Neural cell (in vitro differentiated cells): ENCODE measurements at regions not wholly inside any gene's neighbourhood (a gene's known extent, or its start where the extent isn't known, plus 50 kb on each side); places are given as distances from the start of the nearest gene placed in this dataset.

ENCODE experiments used
- CTCF ChIP-seq: fragments of 450-650 bp; IDR thresholded peaks from 2 replicates; pipeline ENCODE4 v1.5.1; 2014; ENCODE audit warnings: antibody characterized with exemption, mild to moderate bottlenecking, moderate library complexity; ENCODE audit not compliant: poor library complexity, severe bottlenecking
- EP300 ChIP-seq: fragments of 450-650 bp; conservative IDR thresholded peaks from 2 replicates; pipeline ENCODE4 v1.6.1; 2014; ENCODE audit warnings: antibody characterized with exemption, mild to moderate bottlenecking, moderate library complexity; ENCODE audit not compliant: poor library complexity, severe bottlenecking
- RAD21 ChIP-seq: fragments of 450-650 bp; conservative IDR thresholded peaks from 2 replicates; pipeline ENCODE4 v1.6.1; 2014; ENCODE audit warnings: antibody characterized with exemption, mild to moderate bottlenecking, moderate library complexity
- TAF1 ChIP-seq: IDR thresholded peaks from 2 replicates; pipeline ENCODE4 v1.6.1; 2012; ENCODE audit warnings: low read depth
- TF ChIP-seq, protein P1 (sequence below): IDR thresholded peaks from 2 replicates; pipeline ENCODE4 v1.6.1; 2012; ENCODE audit warnings: borderline replicate concordance

DNA sequence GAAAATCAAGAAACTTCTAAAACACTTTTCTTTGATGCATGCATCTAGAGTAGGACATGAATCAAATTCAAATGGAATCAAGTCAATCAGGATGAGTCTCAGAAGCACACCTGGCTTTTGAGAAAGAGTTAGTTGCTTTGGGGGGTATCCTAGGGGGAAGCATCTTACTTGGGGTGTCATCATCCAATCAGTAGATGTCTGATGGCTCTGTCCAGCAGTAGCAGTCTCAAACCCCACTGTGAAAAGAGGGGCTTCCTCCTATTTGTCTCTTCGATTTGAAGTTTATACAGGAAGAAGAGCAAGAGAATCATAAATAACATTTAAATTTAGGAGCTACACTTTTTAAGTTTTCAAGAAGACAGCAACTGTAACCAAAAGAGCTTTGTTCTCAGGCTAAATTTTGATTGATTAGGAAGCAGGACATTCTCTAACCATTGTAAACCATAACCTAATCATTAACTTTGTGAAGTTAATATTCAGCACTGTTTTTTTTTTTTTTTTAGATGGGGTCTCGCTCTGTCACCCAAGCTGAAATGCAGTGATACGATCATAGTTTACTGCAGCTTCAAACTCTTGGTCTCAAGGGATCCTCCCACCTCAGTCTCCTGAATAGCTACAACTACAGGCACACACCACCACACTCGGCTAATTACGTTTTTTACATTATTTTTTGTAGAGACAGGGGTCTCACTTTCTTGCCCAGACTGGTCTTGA is 614.7 kb downstream of the CSNK1G3 start:
- TF ChIP-seq, protein P1, sequence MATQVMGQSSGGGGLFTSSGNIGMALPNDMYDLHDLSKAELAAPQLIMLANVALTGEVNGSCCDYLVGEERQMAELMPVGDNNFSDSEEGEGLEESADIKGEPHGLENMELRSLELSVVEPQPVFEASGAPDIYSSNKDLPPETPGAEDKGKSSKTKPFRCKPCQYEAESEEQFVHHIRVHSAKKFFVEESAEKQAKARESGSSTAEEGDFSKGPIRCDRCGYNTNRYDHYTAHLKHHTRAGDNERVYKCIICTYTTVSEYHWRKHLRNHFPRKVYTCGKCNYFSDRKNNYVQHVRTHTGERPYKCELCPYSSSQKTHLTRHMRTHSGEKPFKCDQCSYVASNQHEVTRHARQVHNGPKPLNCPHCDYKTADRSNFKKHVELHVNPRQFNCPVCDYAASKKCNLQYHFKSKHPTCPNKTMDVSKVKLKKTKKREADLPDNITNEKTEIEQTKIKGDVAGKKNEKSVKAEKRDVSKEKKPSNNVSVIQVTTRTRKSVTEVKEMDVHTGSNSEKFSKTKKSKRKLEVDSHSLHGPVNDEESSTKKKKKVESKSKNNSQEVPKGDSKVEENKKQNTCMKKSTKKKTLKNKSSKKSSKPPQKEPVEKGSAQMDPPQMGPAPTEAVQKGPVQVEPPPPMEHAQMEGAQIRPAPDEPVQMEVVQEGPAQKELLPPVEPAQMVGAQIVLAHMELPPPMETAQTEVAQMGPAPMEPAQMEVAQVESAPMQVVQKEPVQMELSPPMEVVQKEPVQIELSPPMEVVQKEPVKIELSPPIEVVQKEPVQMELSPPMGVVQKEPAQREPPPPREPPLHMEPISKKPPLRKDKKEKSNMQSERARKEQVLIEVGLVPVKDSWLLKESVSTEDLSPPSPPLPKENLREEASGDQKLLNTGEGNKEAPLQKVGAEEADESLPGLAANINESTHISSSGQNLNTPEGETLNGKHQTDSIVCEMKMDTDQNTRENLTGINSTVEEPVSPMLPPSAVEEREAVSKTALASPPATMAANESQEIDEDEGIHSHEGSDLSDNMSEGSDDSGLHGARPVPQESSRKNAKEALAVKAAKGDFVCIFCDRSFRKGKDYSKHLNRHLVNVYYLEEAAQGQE = no peak
- TF ChIP-seq TAF1 (no peak), CTCF (no peak), RAD21 (no peak), EP300 (no peak)
